ENCODE measurements at regions not wholly inside any gene's neighbourhood (a gene's known extent, or its start where the extent isn't known, plus 50 kb on each side); places are given as distances from the start of the nearest gene placed in this dataset.

GRCh38 chr15:36389107-36389506 is 190.3 kb upstream of the CDIN1 start:
- TF ChIP-seq BHLHE40 (IDR thresholded peaks at IDR 0.05; ENCODE audit: borderline replicate concordance in 1 of 2, low read depth in 2 of 2, low read length in 1 of 2) (no peak), POLR2AphosphoS5 (IDR thresholded peaks at IDR 0.05; ENCODE audit: low read length) (no peak), NFYB (IDR thresholded peaks at IDR 0.05; ENCODE audit: insufficient read depth, low read depth, low read length) (no peak), SIX5 (IDR thresholded peaks at IDR 0.05; ENCODE audit: low read depth, low read length, severe bottlenecking) (no peak), EZH2 (IDR thresholded peaks at IDR 0.05; ENCODE audit: borderline replicate concordance, control insufficient read depth, low read depth, low read length) (no peak), BRCA1 (IDR thresholded peaks at IDR 0.05; ENCODE audit: low read depth, low read length) (no peak), CTCF (IDR thresholded peaks at IDR 0.05 in 2 of 3, conservative IDR thresholded peaks at IDR 0.05 in 1 of 3; ENCODE audit: control insufficient read depth in 2 of 3, extremely low read depth in 1 of 3, insufficient read depth in 1 of 3, low read depth in 3 of 3, low read length in 3 of 3) (no peak), REST (IDR thresholded peaks at IDR 0.05; ENCODE audit: low read depth, low read length) (no peak), RBBP5 (conservative IDR thresholded peaks at IDR 0.05) (no peak), POLR2AphosphoS2 (IDR thresholded peaks at IDR 0.05; ENCODE audit: low read depth, low read length) (no peak), TARDBP (IDR thresholded peaks at IDR 0.05; ENCODE audit: borderline replicate concordance) (no peak), ZZZ3 (IDR thresholded peaks at IDR 0.05; ENCODE audit: control insufficient read depth, insufficient read length, low read depth) (no peak), ZNF207 (IDR thresholded peaks at IDR 0.05; ENCODE audit: borderline replicate concordance) (no peak), POLR2A (IDR thresholded peaks at IDR 0.05; ENCODE audit: low read depth, low read length) (no peak)

All from GM12878 (cell line).